HG03520 (cell line): ENCODE measurements at regions not wholly inside any gene's neighbourhood (a gene's known extent, or its start where the extent isn't known, plus 50 kb on each side); places are given as distances from the start of the nearest gene placed in this dataset.
"Not testable (repeated sequence)": the region's sequence is repeated elsewhere in the genome, so short reads cannot be mapped to it uniquely, and the experiment has no call there.

Source experiments
- ATAC-seq: cut with Tn5 transposase; IDR thresholded peaks from one replicate; pipeline ENCODE4 v1.9.1; 2021; ENCODE audit warnings: mild to moderate bottlenecking, moderate library complexity; ENCODE audit not compliant: unreplicated experiment

GRCh38 chrX:13428053-13428786 lies 108.4 kb upstream of the ATXN3L start:
- ATAC-seq = no peak

GRCh38 chrX:13427441-13428052 lies 107.7 kb upstream of the ATXN3L start:
- ATAC-seq = no peak

- ATAC-seq = no peak
Observed at GRCh38 chrX:13420545-13421183, 100.8 kb upstream of the ATXN3L start.

- ATAC-seq = no peak
Observed at GRCh38 chrX:13419918-13420317, 100.1 kb upstream of the ATXN3L start.

- no peak for ATAC-seq
Observed at GRCh38 chrX:13419276-13419675, 99.4 kb upstream of the ATXN3L start.

GRCh38 chrX:13418126-13419097 lies 98.6 kb upstream of the ATXN3L start:
- ATAC-seq = no peak

GRCh38 chrX:13415509-13415908 lies 95.7 kb upstream of the ATXN3L start:
- no peak for ATAC-seq

GRCh38 chrX:13414006-13414647 lies 94.3 kb upstream of the ATXN3L start:
- no peak for ATAC-seq

GRCh38 chrX:13412208-13412600 lies 92.4 kb upstream of the ATXN3L start:
- ATAC-seq = no peak

- ATAC-seq = no peak
Observed at GRCh38 chrX:13411496-13412207, 91.8 kb upstream of the ATXN3L start.

GRCh38 chrX:13408599-13408998 lies 88.7 kb upstream of the ATXN3L start:
- not testable (repeated sequence) for ATAC-seq

GRCh38 chrX:13404777-13405176 lies 84.9 kb upstream of the ATXN3L start:
- not testable (repeated sequence) for ATAC-seq

GRCh38 chrX:13404364-13404763 lies 84.5 kb upstream of the ATXN3L start:
- no peak for ATAC-seq

GRCh38 chrX:13401724-13402123 lies 81.9 kb upstream of the ATXN3L start:
- no peak for ATAC-seq

- ATAC-seq = no peak
Observed at GRCh38 chrX:13398839-13399238, 79.0 kb upstream of the ATXN3L start.

GRCh38 chrX:13397878-13398818 lies 78.3 kb upstream of the ATXN3L start:
- ATAC-seq = no peak

GRCh38 chrX:13396924-13397323 lies 77.1 kb upstream of the ATXN3L start:
- no peak for ATAC-seq

GRCh38 chrX:13389501-13389900 lies 69.6 kb upstream of the ATXN3L start:
- no peak for ATAC-seq
